Mesenchymal stem cell (in vitro differentiated cells and primary cell): ENCODE measurements at regions not wholly inside any gene's neighbourhood (a gene's known extent, or its start where the extent isn't known, plus 50 kb on each side); places are given as distances from the start of the nearest gene placed in this dataset.

Source experiments
- DNase-seq: peaks from one replicate; pipeline ENCODE4 v3.0.0-alpha.2; 2013
- H2AFZ ChIP-seq: one replicate; pipeline ENCODE4 v1.6.1; 2013; ENCODE audit warnings: low read depth, mild to moderate bottlenecking, control low read depth, inconsistent platforms, low read length, moderate library complexity
- H2AK5ac ChIP-seq: 2 replicates; pipeline ENCODE4 v1.6.1; 2013; ENCODE audit warnings: low read length, moderate library complexity, mild to moderate bottlenecking, inconsistent platforms; ENCODE audit not compliant: severe bottlenecking
- H2BK120ac ChIP-seq: one replicate; pipeline ENCODE4 v1.6.1; 2013; ENCODE audit warnings: low read depth, mild to moderate bottlenecking, inconsistent platforms, low read length, moderate library complexity
- H2BK12ac ChIP-seq, 2 experiments: one replicate each; pipeline ENCODE4 v1.6.1; 2013; ENCODE audit warnings: inconsistent platforms in 2 of 2, low read length in 2 of 2, mild to moderate bottlenecking in 2 of 2, moderate library complexity in 2 of 2, control low read depth in 1 of 2
- H2BK15ac ChIP-seq: one replicate; pipeline ENCODE4 v1.6.1; 2013; ENCODE audit warnings: mild to moderate bottlenecking, low read depth, inconsistent platforms; ENCODE audit not compliant: poor library complexity, severe bottlenecking
- H2BK5ac ChIP-seq: 2 replicates; pipeline ENCODE4 v1.6.1; 2013; ENCODE audit warnings: low read depth, mild to moderate bottlenecking, low read length, control low read depth, inconsistent platforms; ENCODE audit not compliant: poor library complexity, severe bottlenecking
- H3K14ac ChIP-seq, 2 experiments: one replicate each; pipeline ENCODE4 v1.6.1; 2013; ENCODE audit warnings: inconsistent platforms in 2 of 2, low read length in 2 of 2, control low read depth in 1 of 2, mild to moderate bottlenecking in 1 of 2, moderate library complexity in 1 of 2
- H3K18ac ChIP-seq, 2 experiments: one replicate each; pipeline ENCODE4 v1.6.1; 2013; ENCODE audit warnings: inconsistent platforms in 2 of 2, low read length in 2 of 2, control low read depth in 1 of 2, low read depth in 1 of 2, mild to moderate bottlenecking in 1 of 2
- H3K23ac ChIP-seq, 2 experiments: one replicate each; pipeline ENCODE4 v1.6.1; 2013; ENCODE audit warnings: inconsistent platforms in 2 of 2, low read length in 2 of 2, mild to moderate bottlenecking in 2 of 2, moderate library complexity in 2 of 2, control low read depth in 1 of 2
- H3K27ac ChIP-seq: 2 replicates; pipeline ENCODE4 v1.5.1; 2013; ENCODE audit warnings: mild to moderate bottlenecking, moderate library complexity, low read length, control low read depth, inconsistent platforms; ENCODE audit not compliant: poor library complexity, severe bottlenecking
- H3K27me3 ChIP-seq, 2 experiments: 2 replicates each; pipeline versions ENCODE4 v1.6.1 to v1.7.0; 2013; ENCODE audit warnings: low read length in 2 of 2, mild to moderate bottlenecking in 2 of 2, moderate library complexity in 2 of 2, control low read depth in 1 of 2, inconsistent platforms in 1 of 2; ENCODE audit not compliant: control insufficient read depth in 1 of 2, insufficient read depth in 1 of 2
- H3K36me3 ChIP-seq, 2 experiments: 2 replicates each; pipeline versions ENCODE4 v1.6.1 to v1.7.0; 2013; ENCODE audit warnings: low read length in 2 of 2, control low read depth in 1 of 2, inconsistent platforms in 1 of 2, low read depth in 1 of 2, mild to moderate bottlenecking in 1 of 2; ENCODE audit not compliant: insufficient read depth in 2 of 2, control insufficient read depth in 1 of 2
- H3K4ac ChIP-seq, 2 experiments: one replicate each; pipeline ENCODE4 v1.6.1; 2013; ENCODE audit warnings: inconsistent platforms in 2 of 2, low read length in 2 of 2, mild to moderate bottlenecking in 2 of 2, moderate library complexity in 2 of 2, control low read depth in 1 of 2, low read depth in 1 of 2
- H3K4me1 ChIP-seq: 2 replicates; pipeline ENCODE4 v1.6.1; 2013; ENCODE audit warnings: low read depth, low read length, control low read depth; ENCODE audit not compliant: control insufficient read depth, insufficient read depth
- H3K4me2 ChIP-seq: 2 replicates; pipeline ENCODE4 v1.6.1; 2013; ENCODE audit warnings: low read length, mild to moderate bottlenecking, inconsistent platforms; ENCODE audit not compliant: poor library complexity, severe bottlenecking
- H3K4me3 ChIP-seq, 2 experiments: 2 replicates each; pipeline versions ENCODE4 v1.5.1 to v1.7.0; 2013; ENCODE audit warnings: low read length in 2 of 2, mild to moderate bottlenecking in 2 of 2, control low read depth in 1 of 2, low read depth in 1 of 2; ENCODE audit not compliant: insufficient read depth in 1 of 2
- H3K79me1 ChIP-seq: replicated peaks from 2 replicates; pipeline ENCODE4 v1.6.1; 2013; ENCODE audit warnings: mild to moderate bottlenecking, control low read depth, low read length, inconsistent platforms; ENCODE audit not compliant: poor library complexity, severe bottlenecking
- H3K9ac ChIP-seq: 2 replicates; pipeline ENCODE4 v1.7.0; 2013; ENCODE audit warnings: mild to moderate bottlenecking, low read length, moderate library complexity
- H3K9me3 ChIP-seq: 2 replicates; pipeline ENCODE4 v1.7.0; 2013; ENCODE audit warnings: mild to moderate bottlenecking, low read length; ENCODE audit not compliant: control insufficient read depth
- H4K8ac ChIP-seq: one replicate; pipeline ENCODE4 v1.6.1; 2013; ENCODE audit warnings: inconsistent platforms, mild to moderate bottlenecking, low read length, moderate library complexity
- H4K91ac ChIP-seq: one replicate; pipeline ENCODE4 v1.6.1; 2013; ENCODE audit warnings: mild to moderate bottlenecking, low read length, inconsistent platforms
- WGBS: methylation state at CpG from one replicate; pipeline ENCODE4 v1.1.7; 2013; ENCODE audit warnings: mixed read lengths; 5-methylcytosine and 5-hydroxymethylcytosine counted together

GRCh38 chr4:27931584-27931983, 1070.9 kb downstream of the STIM2 start:
- Histone ChIP-seq H2BK12ac (no peak overlapping the region), H4K8ac (no peak overlapping the region), H3K4me2 (no peak overlapping the region), H3K4me3 (no peak overlapping the region), H2BK120ac (no peak overlapping the region), H3K36me3 (no peaks in the 10 kb centered on the region), H3K23ac (no peak overlapping the region), H3K9ac (no peak overlapping the region), H3K14ac (no peak overlapping the region), H3K4me1 (no peaks in the 10 kb centered on the region), H3K27me3 (no peaks in the 10 kb centered on the region), H4K91ac (no peak overlapping the region), H2AK5ac (no peak overlapping the region), H3K9me3 (no peaks in the 10 kb centered on the region), H3K18ac (no peak overlapping the region), H2BK15ac (no peak overlapping the region), H3K79me1 (no peaks in the 10 kb centered on the region), H2BK5ac (no peak overlapping the region), H3K4ac (no peak overlapping the region), H2AFZ (no peak overlapping the region), H3K27ac (no peak overlapping the region)
- DNase-seq: no peak
- WGBS: no CpG with 5 or more reads among the region's 1 CpG

- no peaks in the 10 kb centered on the region for H3K79me1 ChIP-seq
- H4K8ac ChIP-seq: no peak overlapping the region
- no peak overlapping the region for H3K9ac ChIP-seq
- no peak overlapping the region for H3K27ac ChIP-seq
- no peak overlapping the region for H2AK5ac ChIP-seq
- H2BK12ac ChIP-seq: no peak overlapping the region
- H3K18ac ChIP-seq: no peak overlapping the region
- no peaks in the 10 kb centered on the region for H3K27me3 ChIP-seq
- H2AFZ ChIP-seq: no peak overlapping the region
- no peak overlapping the region for H3K14ac ChIP-seq
- H3K4me3 ChIP-seq: no peak overlapping the region
- no peak overlapping the region for H2BK120ac ChIP-seq
- H3K4me1 ChIP-seq: no peaks in the 10 kb centered on the region
- H4K91ac ChIP-seq: no peak overlapping the region
- no peak overlapping the region for H3K4ac ChIP-seq
- 81% methylated on average over 1 of the region's 1 CpG for WGBS
- DNase-seq: no peak
- no peak overlapping the region for H2BK15ac ChIP-seq
- H3K23ac ChIP-seq: no peak overlapping the region
- H3K36me3 ChIP-seq: no peaks in the 10 kb centered on the region
- H3K4me2 ChIP-seq: no peak overlapping the region
- H2BK5ac ChIP-seq: no peak overlapping the region
- no peaks in the 10 kb centered on the region for H3K9me3 ChIP-seq
Measured at GRCh38 chr4:27934871-27935270, 1074.2 kb downstream of the STIM2 start.

- Histone ChIP-seq H3K79me1 (no peaks in the 10 kb centered on the region), H3K36me3 (no peaks in the 10 kb centered on the region), H3K4me2 (no peak overlapping the region), H4K91ac (no peak overlapping the region), H3K4me1 (no peaks in the 10 kb centered on the region), H3K14ac (no peak overlapping the region), H3K4me3 (no peak overlapping the region), H2AFZ (no peak overlapping the region), H3K23ac (no peak overlapping the region), H2BK15ac (no peak overlapping the region), H2BK120ac (no peak overlapping the region), H2BK5ac (no peak overlapping the region), H3K9ac (no peak overlapping the region), H2AK5ac (no peak overlapping the region), H2BK12ac (no peak overlapping the region), H3K27me3 (no peaks in the 10 kb centered on the region), H3K18ac (no peak overlapping the region), H4K8ac (no peak overlapping the region), H3K9me3 (no peaks in the 10 kb centered on the region), H3K27ac (no peak overlapping the region), H3K4ac (no peak overlapping the region)
- no peak for DNase-seq
- 100% methylated on average over 1 of the region's 1 CpG for WGBS
Measured at GRCh38 chr4:27946799-27947198, 1086.2 kb downstream of the STIM2 start.

- Histone ChIP-seq H3K18ac (no peak overlapping the region), H3K9ac (no peak overlapping the region), H2BK5ac (no peak overlapping the region), H3K4ac (no peak overlapping the region), H2AFZ (no peak overlapping the region), H3K36me3 (no peaks in the 10 kb centered on the region), H3K9me3 (no peaks in the 10 kb centered on the region), H2AK5ac (no peak overlapping the region), H3K27me3 (no peaks in the 10 kb centered on the region), H4K91ac (no peak overlapping the region), H3K4me2 (no peak overlapping the region), H4K8ac (no peak overlapping the region), H3K27ac (no peak overlapping the region), H3K23ac (no peak overlapping the region), H3K4me1 (no peaks in the 10 kb centered on the region), H2BK120ac (no peak overlapping the region), H3K14ac (no peak overlapping the region), H3K4me3 (no peak overlapping the region), H3K79me1 (no peaks in the 10 kb centered on the region), H2BK15ac (no peak overlapping the region), H2BK12ac (no peak overlapping the region)
- no peak for DNase-seq
- 80% methylated on average over 2 of the region's 2 CpGs for WGBS
Measured at GRCh38 chr4:27947302-27947701, 1086.7 kb downstream of the STIM2 start.
